ENCODE measurements at regions not wholly inside any gene's neighbourhood (a gene's known extent, or its start where the extent isn't known, plus 50 kb on each side); places are given as distances from the start of the nearest gene placed in this dataset.
A peak's percentile ranks its signal among the peaks of the same experiment; 100 is the strongest.

DNA sequence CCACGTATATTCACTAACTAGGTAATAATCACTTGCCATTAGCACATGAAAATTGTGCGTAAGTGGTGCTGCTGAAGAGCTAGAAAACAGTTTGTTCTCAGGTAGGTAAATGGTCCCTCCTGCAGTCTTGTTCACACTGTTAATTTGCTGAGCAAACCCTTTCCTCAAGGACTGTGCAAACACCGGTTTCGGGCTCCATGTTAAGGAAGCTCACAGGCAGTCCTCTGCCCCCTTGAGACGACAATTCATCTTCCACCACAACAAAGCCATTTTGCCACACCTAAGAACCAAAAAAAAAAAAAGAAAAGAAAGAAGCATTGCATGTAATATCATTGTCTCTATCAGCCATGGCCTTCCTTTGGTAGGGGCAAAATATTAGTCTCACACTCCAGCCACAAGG, 193.9 kb downstream of the BCL11A start:
- no peaks in the 10 kb centered on the region for H3K36me3 ChIP-seq
- no peak for TF ChIP-seq Cebpa-rat (IDR thresholded peaks at IDR 0.05)
- no peaks in the 10 kb centered on the region for H3K27me3 ChIP-seq
- H3K4me2 ChIP-seq, result peak overlapping the region; percentile 82
- peaks cover 93% of the 10 kb centered on the region for H3K4me1 ChIP-seq
- no peaks in the 10 kb centered on the region for H3K9me3 ChIP-seq
- H3K27ac ChIP-seq, result no peak overlapping the region
- H3K4me3 ChIP-seq, result no peak overlapping the region
- H4K20me1 ChIP-seq, result no peaks in the 10 kb centered on the region
- H3K9ac ChIP-seq, result no peak overlapping the region

DNA sequence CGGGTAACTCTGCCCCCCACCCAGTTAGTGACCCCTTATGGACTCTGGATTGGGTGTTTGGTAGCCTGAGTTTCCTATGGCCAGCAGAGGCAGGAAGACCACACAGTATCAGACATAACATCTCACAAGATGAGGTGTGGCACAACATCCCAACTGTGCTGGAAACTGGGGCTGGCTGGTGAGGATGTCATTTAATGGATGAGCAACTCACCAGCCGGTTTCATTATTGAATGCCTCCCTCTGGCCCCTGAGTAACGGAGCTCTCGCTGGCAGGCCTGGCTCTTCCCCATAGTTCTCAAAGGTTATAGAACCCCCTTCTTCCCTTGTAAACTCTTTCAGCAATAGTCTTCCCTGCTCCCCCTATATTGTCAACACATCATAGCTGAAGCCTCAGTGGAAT, 195.0 kb downstream of the BCL11A start:
- peak overlapping the region; percentile 82 for H3K4me2 ChIP-seq

GRCh38 chr2:60357996-60358395, 195.5 kb downstream of the BCL11A start:
- TF ChIP-seq Cebpa-rat (IDR thresholded peaks at IDR 0.05), result no peak
- Histone ChIP-seq H3K27me3 (no peaks in the 10 kb centered on the region), H3K4me1 (peaks cover 96% of the 10 kb centered on the region), H3K27ac (peak overlapping the region; percentile 55), H3K4me2 (peak overlapping the region; percentile 82), H3K4me3 (no peak overlapping the region), H3K9me3 (no peaks in the 10 kb centered on the region), H3K36me3 (no peaks in the 10 kb centered on the region), H4K20me1 (no peaks in the 10 kb centered on the region), H3K9ac (no peak overlapping the region)

More for the DNA sequence above, 195.0 kb downstream of the BCL11A start:
- TF ChIP-seq Cebpa-rat (IDR thresholded peaks at IDR 0.05), result no peak
- no peak overlapping the region for H3K4me3 ChIP-seq
- H3K4me1 ChIP-seq, result peaks cover 93% of the 10 kb centered on the region
- no peaks in the 10 kb centered on the region for H3K27me3 ChIP-seq
- no peak overlapping the region for H3K9ac ChIP-seq
- no peaks in the 10 kb centered on the region for H4K20me1 ChIP-seq
- peak overlapping the region; percentile 55 for H3K27ac ChIP-seq
- H3K36me3 ChIP-seq, result no peaks in the 10 kb centered on the region
- H3K9me3 ChIP-seq, result no peaks in the 10 kb centered on the region

DNA sequence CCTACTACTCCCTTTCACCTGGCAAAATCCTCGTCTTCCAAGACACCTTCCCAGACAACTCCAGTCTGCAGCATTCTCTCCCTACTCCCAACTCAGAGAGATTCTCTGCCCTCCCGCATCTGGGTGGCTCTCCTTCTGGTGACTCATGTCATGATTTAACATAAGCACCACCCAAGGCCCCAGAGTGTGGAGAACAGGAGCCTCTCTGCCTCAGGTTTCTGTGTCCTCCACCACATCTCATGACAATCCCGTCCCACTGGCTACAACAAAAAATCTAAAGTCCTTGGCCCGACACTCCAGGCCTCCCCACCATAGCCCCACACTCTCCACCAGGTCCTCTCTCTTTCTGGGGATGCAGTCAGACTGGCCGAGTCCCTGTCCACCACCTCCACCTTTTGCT, 197.1 kb downstream of the BCL11A start:
- Histone ChIP-seq H3K4me1 (peaks cover 100% of the 10 kb centered on the region), H3K36me3 (no peaks in the 10 kb centered on the region), H3K9me3 (no peaks in the 10 kb centered on the region), H3K4me2 (peak overlapping the region; percentile 82), H3K4me3 (0 out of 2 replicates have a peak overlapping the region, but pooled peaks have one; percentile 2), H3K9ac (no peak overlapping the region), H3K27me3 (no peaks in the 10 kb centered on the region), H3K27ac (peak overlapping the region; percentile 75), H4K20me1 (no peaks in the 10 kb centered on the region)
- TF ChIP-seq Cebpa-rat (IDR thresholded peaks at IDR 0.05), result no peak

DNA sequence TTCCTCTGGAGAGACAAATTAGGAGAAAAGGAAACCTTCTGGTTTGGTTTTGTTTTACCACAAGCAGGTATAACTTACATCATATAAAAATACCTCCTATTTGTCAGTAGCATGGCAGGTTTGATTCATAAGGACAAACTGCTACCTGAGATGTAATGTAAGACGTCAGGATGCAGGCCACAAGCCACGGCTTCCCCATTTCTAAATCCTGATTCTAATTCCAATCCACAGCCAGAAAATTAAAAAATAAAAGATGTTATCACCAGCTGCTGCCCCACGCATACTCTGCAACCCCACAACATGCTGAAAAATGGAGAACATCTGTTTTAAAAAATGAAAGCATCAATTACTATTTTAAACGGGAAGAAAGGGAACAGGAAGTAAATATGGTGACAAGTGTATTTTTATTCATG, 197.6 kb downstream of the BCL11A start:
- Histone ChIP-seq H3K27ac (peak overlapping the region; percentile 75), H3K4me2 (peak overlapping the region; percentile 82), H3K4me1 (peaks cover 100% of the 10 kb centered on the region), H3K4me3 (no peak overlapping the region), H3K27me3 (no peaks in the 10 kb centered on the region), H3K9me3 (no peaks in the 10 kb centered on the region), H4K20me1 (no peaks in the 10 kb centered on the region), H3K9ac (no peak overlapping the region), H3K36me3 (no peaks in the 10 kb centered on the region)
- no peak for TF ChIP-seq Cebpa-rat (IDR thresholded peaks at IDR 0.05)

- no peaks in the 10 kb centered on the region for H3K27me3 ChIP-seq
- no peak for TF ChIP-seq Cebpa-rat (IDR thresholded peaks at IDR 0.05)
- H3K4me1 ChIP-seq, result peaks cover 100% of the 10 kb centered on the region
- no peak overlapping the region for H3K4me3 ChIP-seq
- no peaks in the 10 kb centered on the region for H4K20me1 ChIP-seq
- peak overlapping the region; percentile 82 for H3K4me2 ChIP-seq
- H3K9ac ChIP-seq, result no peak overlapping the region
- peaks cover 7% of the 10 kb centered on the region; the same call in 1 of the 2 replicates for H3K9me3 ChIP-seq
- H3K36me3 ChIP-seq, result no peaks in the 10 kb centered on the region
- H3K27ac ChIP-seq, result peak overlapping the region; percentile 84
Measured at GRCh38 chr2:60354713-60355112, 198.7 kb downstream of the BCL11A start.

DNA sequence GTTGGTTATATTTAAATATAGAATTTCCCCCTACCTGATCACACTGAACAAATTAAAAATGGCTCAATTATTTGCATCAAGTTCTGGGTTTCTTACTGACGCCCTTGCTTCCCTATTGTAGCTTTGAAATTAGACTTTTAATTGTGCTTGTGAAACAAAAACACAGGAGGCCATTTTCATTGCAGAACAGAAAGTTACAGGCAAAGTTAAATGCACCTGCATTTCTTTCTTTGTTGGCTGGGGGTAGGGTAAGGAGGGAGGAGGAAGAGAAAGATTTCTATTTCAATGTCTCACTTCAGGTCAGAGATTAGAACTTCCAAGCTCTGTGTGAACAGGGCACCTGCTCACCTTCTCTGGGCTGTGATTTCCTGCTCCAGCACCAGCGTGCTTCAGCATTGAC, 199.6 kb downstream of the BCL11A start:
- TF ChIP-seq Cebpa-rat (IDR thresholded peaks at IDR 0.05), result no peak
- no peaks in the 10 kb centered on the region for H4K20me1 ChIP-seq
- no peak overlapping the region for H3K4me3 ChIP-seq
- H3K4me2 ChIP-seq, result peak overlapping the region; percentile 82
- H3K27ac ChIP-seq, result peak overlapping the region; percentile 84
- H3K9ac ChIP-seq, result no peak overlapping the region
- peaks cover 8% of the 10 kb centered on the region; the same call in 1 of the 2 replicates for H3K9me3 ChIP-seq
- no peaks in the 10 kb centered on the region for H3K27me3 ChIP-seq
- peaks cover 100% of the 10 kb centered on the region for H3K4me1 ChIP-seq
- no peaks in the 10 kb centered on the region for H3K36me3 ChIP-seq

DNA sequence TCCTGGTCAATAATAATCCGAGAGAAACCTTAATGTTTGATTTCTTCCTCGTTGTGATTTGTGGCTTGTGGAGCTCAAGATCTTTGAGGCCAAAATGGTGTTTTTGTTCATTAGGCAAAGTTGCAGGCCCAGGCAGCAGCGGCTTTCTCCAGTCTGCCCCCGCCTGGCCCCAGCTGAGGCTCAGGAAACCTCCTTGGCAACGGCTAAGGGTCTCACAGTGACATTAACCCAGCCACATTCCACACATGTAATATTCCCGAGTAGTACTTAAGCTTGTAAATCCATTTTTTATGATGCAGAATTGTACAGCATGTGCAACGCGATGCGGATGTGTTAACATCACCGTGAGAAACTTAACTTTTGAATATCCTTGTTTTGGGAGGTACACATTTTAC, 200.1 kb downstream of the BCL11A start:
- TF ChIP-seq Cebpa-rat (IDR thresholded peaks at IDR 0.05), result no peak
- Histone ChIP-seq H3K36me3 (no peaks in the 10 kb centered on the region), H4K20me1 (no peaks in the 10 kb centered on the region), H3K9ac (peak overlapping the region; percentile 20), H3K4me2 (peak overlapping the region; percentile 82), H3K27ac (peak overlapping the region; percentile 84), H3K27me3 (no peaks in the 10 kb centered on the region), H3K4me1 (peaks cover 100% of the 10 kb centered on the region), H3K4me3 (0 out of 2 replicates have a peak overlapping the region, but pooled peaks have one; percentile 8), H3K9me3 (peaks cover 8% of the 10 kb centered on the region; the same call in 1 of the 2 replicates)

GRCh38 chr2:60352491-60353405, 200.7 kb downstream of the BCL11A start:
- peak overlapping the region; percentile 20 for H3K9ac ChIP-seq

DNA sequence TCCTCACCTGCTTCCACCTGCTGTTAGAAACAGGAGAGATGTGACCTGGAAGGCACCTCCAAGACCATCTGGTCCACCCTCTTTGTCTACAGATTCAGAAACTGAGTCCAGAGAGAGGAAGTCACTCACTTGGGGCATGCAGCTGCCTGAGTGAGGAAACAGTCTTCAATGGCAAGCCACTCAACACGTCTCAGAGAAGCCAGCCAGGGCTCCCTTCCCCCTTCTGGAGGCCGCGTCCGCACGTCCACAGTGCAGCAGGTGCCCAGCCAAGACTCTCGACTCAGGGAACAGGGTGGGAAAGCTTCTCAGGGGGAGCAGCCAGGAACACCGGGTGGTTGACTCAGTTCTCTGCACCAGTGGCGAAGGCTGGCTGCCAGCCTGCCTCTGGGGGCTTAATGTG, 201.7 kb downstream of the BCL11A start:
- Histone ChIP-seq H3K9me3 (peaks cover 12% of the 10 kb centered on the region; the same call in 1 of the 2 replicates), H3K4me1 (peaks cover 85% of the 10 kb centered on the region), H3K9ac (peak overlapping the region; percentile 20; the same call in 1 of the 2 replicates), H3K36me3 (no peaks in the 10 kb centered on the region), H3K27ac (peak overlapping the region; percentile 84), H3K4me3 (peak overlapping the region; percentile 8; the same call in 1 of the 2 replicates), H3K27me3 (no peaks in the 10 kb centered on the region), H4K20me1 (no peaks in the 10 kb centered on the region), H3K4me2 (peak overlapping the region; percentile 82)
- no peak for TF ChIP-seq Cebpa-rat (IDR thresholded peaks at IDR 0.05)

More at GRCh38 chr2:60352491-60353405, 200.7 kb downstream of the BCL11A start:
- Histone ChIP-seq H3K27me3 (no peaks in the 10 kb centered on the region), H3K4me3 (peak overlapping the region; percentile 8; the same call in 1 of the 2 replicates), H3K27ac (peak overlapping the region; percentile 84), H4K20me1 (no peaks in the 10 kb centered on the region), H3K9me3 (peaks cover 8% of the 10 kb centered on the region; the same call in 1 of the 2 replicates), H3K4me1 (peaks cover 95% of the 10 kb centered on the region), H3K4me2 (peak overlapping the region; percentile 82), H3K36me3 (no peaks in the 10 kb centered on the region)
- no peak for TF ChIP-seq Cebpa-rat (IDR thresholded peaks at IDR 0.05)
